Smooth muscle cell (in vitro differentiated cells): ENCODE measurements at regions not wholly inside any gene's neighbourhood (a gene's known extent, or its start where the extent isn't known, plus 50 kb on each side); places are given as distances from the start of the nearest gene placed in this dataset.

Experiments
- DNase-seq: peaks from one replicate; lab custom pipeline; 2025; ENCODE audit not compliant: unreplicated experiment; lab: John Stamatoyannopoulos, UW
- H2AFZ ChIP-seq: fragments of 200-600 bp; sonication (generic); 2 replicates; pipeline ENCODE4 v1.6.0; 2016; ENCODE audit warnings: antibody characterized with exemption, low read depth, mild to moderate bottlenecking
- H3F3A ChIP-seq: fragments of 200-600 bp; sonication (generic); 2 replicates; pipeline ENCODE4 v1.6.0; 2017; ENCODE audit warnings: antibody characterized with exemption, low read depth
- H3K27ac ChIP-seq: fragments of 200-600 bp; sonication (generic); 2 replicates; pipeline ENCODE4 v1.5.1; 2016; ENCODE audit warnings: low read depth, mild to moderate bottlenecking
- H3K27me3 ChIP-seq: fragments of 200-600 bp; sonication (generic); 2 replicates; pipeline ENCODE4 v1.6.1; 2016; ENCODE audit warnings: low read depth, mild to moderate bottlenecking
- H3K36me3 ChIP-seq: fragments of 200-600 bp; sonication (generic); 2 replicates; pipeline ENCODE4 v1.5.1; 2016; ENCODE audit warnings: low read depth
- H3K4me1 ChIP-seq: fragments of 200-600 bp; sonication (generic); 2 replicates; pipeline ENCODE4 v1.5.1; 2016; ENCODE audit warnings: low read depth
- H3K4me2 ChIP-seq: fragments of 200-600 bp; sonication (generic); 2 replicates; pipeline ENCODE4 v1.6.0; 2016; ENCODE audit warnings: mild to moderate bottlenecking
- H3K4me3 ChIP-seq: fragments of 200-600 bp; sonication (generic); 2 replicates; pipeline ENCODE4 v1.5.1; 2016; ENCODE audit warnings: mild to moderate bottlenecking
- H3K79me2 ChIP-seq: fragments of 200-600 bp; sonication (generic); 2 replicates; pipeline ENCODE4 v1.6.0; 2016; ENCODE audit warnings: low read depth, mild to moderate bottlenecking
- H3K9ac ChIP-seq: fragments of 200-600 bp; sonication (generic); 2 replicates; pipeline ENCODE4 v1.6.0; 2016; ENCODE audit warnings: low read depth
- H3K9me3 ChIP-seq: fragments of 200-600 bp; sonication (generic); replicated peaks from 2 replicates; pipeline ENCODE4 v1.5.1; 2016; ENCODE audit warnings: low read depth
- H4K20me1 ChIP-seq: fragments of 200-600 bp; sonication (generic); 2 replicates; pipeline ENCODE4 v1.6.0; 2016; ENCODE audit warnings: low read depth
- WGBS: methylation state at CpG from one replicate; pipeline ENCODE4 v1.1.7; 2016; ENCODE audit warnings: low lambda C conversion rate; 5-methylcytosine and 5-hydroxymethylcytosine counted together
- TF ChIP-seq, protein P1 (sequence below): fragments of 200-600 bp; sonication (generic); IDR thresholded peaks from 2 replicates; pipeline ENCODE4 v1.5.1; 2017; ENCODE audit warnings: borderline replicate concordance, mild to moderate bottlenecking, antibody characterized with exemption; ENCODE audit not compliant: insufficient read depth, poor library complexity, severe bottlenecking

GRCh38 chr4:94015956-94016355 lies 187.4 kb downstream of the ATOH1 start:
- 96% methylated on average over 1 of the region's 1 CpG for WGBS
- H4K20me1 ChIP-seq, result no peaks in the 10 kb centered on the region

DNA sequence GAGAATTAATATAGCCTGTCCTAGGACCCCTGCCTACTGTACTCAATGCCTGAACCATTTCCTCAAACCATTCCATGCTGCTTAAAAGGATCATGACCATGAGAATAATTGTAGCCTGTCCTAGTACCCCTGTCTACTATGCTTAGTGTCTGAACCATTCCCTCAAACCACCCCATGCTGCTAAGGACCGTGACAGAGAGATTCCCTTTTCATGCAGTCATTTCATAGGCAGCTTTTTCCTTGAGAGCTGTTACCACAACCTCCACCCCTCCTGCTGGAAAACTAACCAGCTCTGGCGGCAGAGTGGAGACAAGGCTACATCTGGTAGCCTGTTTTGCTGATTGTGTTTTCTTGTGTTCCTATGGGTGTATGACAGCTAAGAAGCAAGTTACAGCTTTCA lies 174.9 kb upstream of the SMARCAD1 start:
- Histone ChIP-seq H2AFZ (no peak overlapping the region), H3K4me3 (no peak overlapping the region), H3K36me3 (no peaks in the 10 kb centered on the region), H3K4me1 (no peaks in the 10 kb centered on the region), H3K27me3 (no peaks in the 10 kb centered on the region), H3K4me2 (no peak overlapping the region), H4K20me1 (no peaks in the 10 kb centered on the region), H3K9ac (no peak overlapping the region), H3F3A (no peaks in the 10 kb centered on the region), H3K79me2 (no peaks in the 10 kb centered on the region), H3K27ac (no peak overlapping the region), H3K9me3 (no peaks in the 10 kb centered on the region)
- TF ChIP-seq, protein P1, sequence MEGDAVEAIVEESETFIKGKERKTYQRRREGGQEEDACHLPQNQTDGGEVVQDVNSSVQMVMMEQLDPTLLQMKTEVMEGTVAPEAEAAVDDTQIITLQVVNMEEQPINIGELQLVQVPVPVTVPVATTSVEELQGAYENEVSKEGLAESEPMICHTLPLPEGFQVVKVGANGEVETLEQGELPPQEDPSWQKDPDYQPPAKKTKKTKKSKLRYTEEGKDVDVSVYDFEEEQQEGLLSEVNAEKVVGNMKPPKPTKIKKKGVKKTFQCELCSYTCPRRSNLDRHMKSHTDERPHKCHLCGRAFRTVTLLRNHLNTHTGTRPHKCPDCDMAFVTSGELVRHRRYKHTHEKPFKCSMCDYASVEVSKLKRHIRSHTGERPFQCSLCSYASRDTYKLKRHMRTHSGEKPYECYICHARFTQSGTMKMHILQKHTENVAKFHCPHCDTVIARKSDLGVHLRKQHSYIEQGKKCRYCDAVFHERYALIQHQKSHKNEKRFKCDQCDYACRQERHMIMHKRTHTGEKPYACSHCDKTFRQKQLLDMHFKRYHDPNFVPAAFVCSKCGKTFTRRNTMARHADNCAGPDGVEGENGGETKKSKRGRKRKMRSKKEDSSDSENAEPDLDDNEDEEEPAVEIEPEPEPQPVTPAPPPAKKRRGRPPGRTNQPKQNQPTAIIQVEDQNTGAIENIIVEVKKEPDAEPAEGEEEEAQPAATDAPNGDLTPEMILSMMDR, result no peak
- 6% methylated on average over 2 of the region's 2 CpGs for WGBS
- no peak for DNase-seq

More at GRCh38 chr4:94015956-94016355, 187.4 kb downstream of the ATOH1 start:
- Histone ChIP-seq H3K36me3 (no peaks in the 10 kb centered on the region), H3K27ac (no peak overlapping the region), H3K79me2 (no peaks in the 10 kb centered on the region), H3K27me3 (no peaks in the 10 kb centered on the region), H3K4me1 (no peaks in the 10 kb centered on the region), H2AFZ (no peak overlapping the region), H3K9me3 (no peaks in the 10 kb centered on the region), H3K9ac (no peak overlapping the region), H3F3A (no peaks in the 10 kb centered on the region), H3K4me3 (no peak overlapping the region), H3K4me2 (no peak overlapping the region)
- no peak for DNase-seq
- TF ChIP-seq, protein P1, result no peak

- H3K27ac ChIP-seq, result no peak overlapping the region
- H3K4me1 ChIP-seq, result no peaks in the 10 kb centered on the region
- no peaks in the 10 kb centered on the region for H4K20me1 ChIP-seq
- no peaks in the 10 kb centered on the region for H3F3A ChIP-seq
- no peak for DNase-seq
- no peaks in the 10 kb centered on the region for H3K36me3 ChIP-seq
- TF ChIP-seq, protein P1, result no peak
- no peaks in the 10 kb centered on the region for H3K9me3 ChIP-seq
- no peak overlapping the region for H3K4me2 ChIP-seq
- WGBS, result 61% methylated on average over 2 of the region's 2 CpGs
- no peak overlapping the region for H3K9ac ChIP-seq
- H3K79me2 ChIP-seq, result no peaks in the 10 kb centered on the region
- no peak overlapping the region for H2AFZ ChIP-seq
- no peaks in the 10 kb centered on the region for H3K27me3 ChIP-seq
- H3K4me3 ChIP-seq, result no peak overlapping the region
Observed at GRCh38 chr4:94036964-94037363, 170.7 kb upstream of the SMARCAD1 start.

DNA sequence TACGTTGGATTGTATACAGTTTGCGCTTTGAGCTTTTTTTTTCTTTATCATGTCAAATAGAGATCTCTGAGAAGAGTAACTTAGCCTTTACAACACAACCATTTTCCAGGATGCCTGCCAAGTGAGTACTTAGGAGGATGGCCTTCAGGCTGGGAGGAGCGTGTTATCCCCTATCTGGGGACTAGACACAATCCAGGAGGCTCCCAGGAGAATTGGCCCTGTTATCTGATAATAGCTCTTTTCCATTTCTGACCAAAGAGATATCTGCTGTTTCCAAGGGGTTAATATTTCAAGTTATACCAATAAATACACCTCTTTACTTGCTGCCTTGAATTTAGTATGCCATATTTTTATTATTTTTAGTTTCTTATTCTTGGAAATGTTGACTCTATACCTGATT lies 169.5 kb upstream of the SMARCAD1 start:
- H3K27ac ChIP-seq, result no peak overlapping the region
- DNase-seq, result no peak
- WGBS, result 86% methylated on average over 3 of the region's 3 CpGs
- no peaks in the 10 kb centered on the region for H3K79me2 ChIP-seq
- no peaks in the 10 kb centered on the region for H4K20me1 ChIP-seq
- no peak overlapping the region for H3K4me3 ChIP-seq
- TF ChIP-seq, protein P1, result no peak
- H3K36me3 ChIP-seq, result no peaks in the 10 kb centered on the region
- H2AFZ ChIP-seq, result no peak overlapping the region
- H3K9me3 ChIP-seq, result no peaks in the 10 kb centered on the region
- H3F3A ChIP-seq, result no peaks in the 10 kb centered on the region
- H3K4me1 ChIP-seq, result no peaks in the 10 kb centered on the region
- H3K27me3 ChIP-seq, result no peaks in the 10 kb centered on the region
- no peak overlapping the region for H3K9ac ChIP-seq
- H3K4me2 ChIP-seq, result no peak overlapping the region
